Fibroblast of skin of left quadriceps (primary cell): ENCODE measurements at regions not wholly inside any gene's neighbourhood (a gene's known extent, or its start where the extent isn't known, plus 50 kb on each side); places are given as distances from the start of the nearest gene placed in this dataset.
"Not testable (repeated sequence)": the region's sequence is repeated elsewhere in the genome, so short reads cannot be mapped to it uniquely, and the experiment has no call there.

Experiments used
- DNase-seq, 2 experiments: peaks; one replicate each; pipeline ENCODE4 v3.0.0-alpha.2; 2013; ENCODE audit warnings: low read depth in 2 of 2

DNA sequence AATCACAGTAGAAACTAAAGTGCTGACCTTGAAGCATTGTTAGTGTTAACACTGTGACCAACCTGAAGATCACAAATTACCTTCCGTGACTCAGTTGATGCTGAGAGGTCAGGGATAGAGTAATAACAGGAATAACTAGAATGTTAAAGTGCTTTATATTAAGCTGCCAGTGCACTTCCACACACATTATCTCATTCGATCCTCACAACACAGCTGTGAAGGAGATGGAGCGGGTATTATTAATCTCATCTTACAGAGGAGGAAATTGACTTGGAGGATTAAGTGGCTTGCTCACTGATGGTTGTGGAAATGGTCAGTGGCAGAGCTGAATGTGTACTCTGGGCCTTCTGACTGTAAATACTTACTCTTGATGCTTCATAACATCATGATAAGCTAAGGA lies 252.5 kb upstream of the DMRT1 start:
- DNase-seq = no peak

GRCh38 chr9:589723-590122 lies 251.8 kb upstream of the DMRT1 start:
- peak; percentile 31 to 34 for DNase-seq

GRCh38 chr9:591292-591691 lies 250.2 kb upstream of the DMRT1 start:
- DNase-seq = no peak

DNA sequence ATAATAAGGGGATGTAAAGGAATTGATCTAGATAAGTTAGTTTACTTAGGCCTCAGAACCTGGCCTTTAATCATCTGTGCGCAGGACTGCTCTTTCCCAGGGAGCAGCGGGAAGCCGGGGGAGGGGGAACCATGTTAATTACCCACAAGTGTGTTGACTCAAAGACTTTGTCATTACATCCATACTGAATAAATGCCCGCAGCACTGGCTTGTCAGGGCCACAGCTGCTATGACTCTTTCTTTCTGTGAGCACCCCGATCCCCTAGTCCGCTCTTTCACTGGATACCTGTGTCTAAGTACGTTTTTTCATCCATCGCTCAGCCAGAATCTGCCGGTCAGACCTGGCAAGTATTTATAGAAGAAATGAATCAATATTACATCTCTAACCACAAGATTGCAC lies 249.3 kb upstream of the DMRT1 start:
- DNase-seq = no peak

DNA sequence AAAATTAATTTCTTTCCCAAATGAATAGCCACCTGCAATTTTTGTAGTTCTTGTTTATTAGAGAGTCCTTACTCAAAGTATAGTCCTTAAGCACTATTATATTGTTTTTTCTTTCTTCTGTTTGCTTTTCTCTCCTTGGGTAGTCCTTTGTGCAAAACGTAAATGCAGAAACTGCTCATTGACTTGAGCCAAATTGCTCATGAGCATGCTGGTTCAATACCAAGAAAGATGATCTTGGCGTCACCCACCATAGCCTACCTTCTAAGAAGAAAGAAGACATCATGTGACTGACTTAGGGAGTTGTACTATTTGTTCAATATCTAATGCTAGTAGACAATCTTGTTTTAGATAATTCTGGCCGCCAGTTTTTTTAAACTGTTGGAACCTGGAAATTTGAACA lies 248.8 kb upstream of the DMRT1 start:
- DNase-seq = no peak

DNA sequence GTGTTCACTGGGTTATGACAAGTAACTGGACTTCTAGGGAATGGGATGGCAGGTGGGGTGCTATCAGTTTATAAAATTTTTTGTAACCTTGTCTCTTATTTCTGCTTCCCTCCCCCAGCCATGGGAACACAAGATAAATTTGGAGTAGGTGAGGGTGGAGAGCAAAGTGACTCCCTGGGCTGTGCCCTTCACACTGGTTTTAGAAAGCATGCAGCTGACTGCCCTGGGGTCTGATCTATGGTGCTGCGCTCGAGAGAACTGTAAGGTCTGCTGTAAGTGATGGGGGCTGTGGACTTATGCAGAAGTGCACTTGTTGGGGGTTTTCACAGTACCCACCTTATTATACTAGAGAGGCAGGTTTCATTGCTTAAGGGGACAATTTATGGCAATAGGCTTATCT lies 247.7 kb upstream of the DMRT1 start:
- DNase-seq = no peak

- no peak for DNase-seq
Measured at GRCh38 chr9:596703-597102, 244.8 kb upstream of the DMRT1 start.

DNA sequence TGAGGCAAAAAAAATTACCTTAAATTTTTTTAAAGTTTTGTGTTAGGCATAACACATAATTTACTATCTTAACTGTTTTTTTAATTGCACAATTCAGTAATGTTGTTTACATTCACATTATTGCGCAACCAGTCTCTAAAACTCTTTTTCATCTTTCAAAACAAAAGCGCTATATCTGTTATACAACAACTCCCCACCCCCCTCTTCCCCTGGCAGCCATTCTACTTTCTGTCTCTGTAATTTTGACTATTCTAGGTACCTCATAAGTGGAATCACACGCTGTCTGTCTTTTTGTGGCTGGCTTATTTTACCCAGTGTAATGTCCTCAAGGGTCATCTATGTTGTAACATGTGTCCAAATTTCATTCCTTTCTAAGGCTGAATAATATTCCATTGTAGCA lies 241.5 kb upstream of the DMRT1 start:
- no peak for DNase-seq

DNA sequence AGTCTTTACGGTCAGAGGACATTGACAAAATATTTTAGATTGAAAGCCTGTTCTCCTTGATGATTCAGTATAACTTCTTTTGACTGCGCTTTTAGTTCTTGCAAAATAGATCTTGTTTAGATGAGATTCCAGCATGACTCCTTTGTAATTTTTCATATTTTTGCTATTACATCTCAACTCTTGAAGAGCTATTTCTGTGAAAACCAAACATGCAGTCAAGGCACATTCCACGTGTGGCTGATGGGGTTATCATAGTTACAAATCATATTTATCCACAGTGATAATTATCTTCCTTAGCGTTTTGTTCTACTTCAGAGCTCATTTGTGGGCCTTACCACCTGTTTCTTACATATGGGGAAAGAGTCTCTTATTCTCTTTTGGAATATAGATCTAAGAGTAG lies 238.8 kb upstream of the DMRT1 start:
- DNase-seq = no peak

GRCh38 chr9:603126-603525 lies 238.4 kb upstream of the DMRT1 start:
- no peak for DNase-seq

DNA sequence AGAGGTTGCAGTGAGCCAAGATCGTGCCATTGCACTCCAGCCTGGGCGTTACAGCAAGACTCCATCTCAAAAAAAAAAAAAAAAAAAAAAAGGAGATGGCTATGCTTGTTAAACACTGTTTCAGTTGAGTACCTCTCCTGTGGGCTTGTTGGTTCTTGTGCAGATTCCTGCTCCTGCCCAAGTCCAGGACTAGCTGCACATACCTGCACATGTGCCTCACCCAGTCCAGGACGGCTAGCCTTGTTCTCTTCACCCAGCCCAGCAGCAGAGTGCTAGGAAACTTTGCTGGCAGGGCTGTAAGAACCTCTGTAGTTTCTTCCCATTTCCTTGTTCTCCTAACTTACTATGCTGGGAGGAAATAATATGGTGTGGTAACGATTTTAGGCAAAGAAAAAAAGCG lies 234.1 kb upstream of the DMRT1 start:
- DNase-seq = no peak

GRCh38 chr9:613771-614347 lies 227.6 kb upstream of the DMRT1 start:
- DNase-seq = peak; percentile 72 to 77

GRCh38 chr9:614431-614830 lies 227.1 kb upstream of the DMRT1 start:
- DNase-seq = no peak

DNA sequence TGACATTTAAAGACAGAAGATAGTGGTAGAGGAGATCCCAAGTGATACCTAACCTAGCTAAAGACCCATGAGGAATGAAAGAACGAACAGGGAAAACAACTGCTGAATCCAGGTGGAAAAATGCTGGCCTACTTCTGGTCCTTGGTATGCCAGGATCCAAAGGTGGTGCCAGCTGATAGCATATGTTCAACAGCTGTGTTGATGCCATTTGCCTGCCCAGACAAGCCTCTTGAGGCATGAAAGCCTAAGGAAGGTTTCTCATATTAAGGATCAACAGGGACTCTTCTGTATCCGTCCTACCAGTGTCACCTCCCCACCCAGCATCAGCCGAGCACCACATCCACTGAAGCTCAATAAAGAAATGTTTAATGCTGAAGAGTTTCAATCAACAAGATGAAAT lies 225.7 kb upstream of the DMRT1 start:
- DNase-seq = no peak

DNA sequence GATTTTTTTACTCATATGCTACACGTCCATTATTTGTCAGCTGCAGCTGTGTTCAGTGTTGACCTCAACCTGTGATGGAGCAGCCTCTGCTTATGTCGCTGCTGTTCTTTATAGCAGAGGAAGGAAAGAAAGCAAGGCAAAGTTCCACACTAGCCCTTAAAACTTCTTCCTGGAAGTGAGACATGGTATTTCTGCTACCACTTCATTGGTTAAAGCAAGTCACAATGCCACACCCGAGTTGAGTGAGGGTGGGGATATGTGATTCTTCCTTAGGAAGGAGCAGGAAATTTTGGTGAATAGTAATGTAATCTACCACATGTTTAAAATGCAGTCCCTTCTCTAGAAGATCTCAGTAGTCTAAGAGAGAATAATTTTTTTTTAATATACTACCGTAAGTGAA lies 224.8 kb upstream of the DMRT1 start:
- no peak for DNase-seq

DNA sequence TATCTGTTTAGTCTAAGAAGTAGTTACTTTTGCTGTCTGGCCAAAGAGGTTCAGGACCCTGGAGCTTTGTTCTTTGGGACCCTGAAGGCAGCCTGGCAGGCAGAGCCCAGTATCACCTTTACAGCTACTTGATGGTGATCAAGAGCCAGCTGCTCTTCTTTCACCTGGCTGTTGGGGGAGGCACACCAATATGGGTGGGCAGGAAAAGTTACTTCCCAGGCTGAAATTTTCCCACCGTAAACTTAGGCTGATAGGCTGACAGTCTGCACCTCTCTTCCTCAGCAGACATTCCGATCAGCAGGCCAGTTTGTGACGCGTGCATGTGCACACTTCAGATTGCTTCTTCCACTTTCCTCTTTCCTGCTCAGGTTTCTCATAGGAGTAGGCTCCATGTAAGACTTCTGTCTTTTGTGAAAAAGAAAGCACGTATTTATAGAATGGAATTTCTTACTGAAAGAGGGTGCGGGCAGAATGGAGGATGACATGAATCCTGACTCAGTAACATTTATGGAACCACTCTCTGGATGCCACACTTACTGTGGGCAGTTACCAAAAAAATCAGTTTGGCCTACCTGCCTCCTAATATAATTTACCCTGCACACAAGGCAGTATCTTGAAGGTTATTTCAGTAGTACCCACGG lies 223.9 kb upstream of the DMRT1 start:
- DNase-seq = no peak

DNA sequence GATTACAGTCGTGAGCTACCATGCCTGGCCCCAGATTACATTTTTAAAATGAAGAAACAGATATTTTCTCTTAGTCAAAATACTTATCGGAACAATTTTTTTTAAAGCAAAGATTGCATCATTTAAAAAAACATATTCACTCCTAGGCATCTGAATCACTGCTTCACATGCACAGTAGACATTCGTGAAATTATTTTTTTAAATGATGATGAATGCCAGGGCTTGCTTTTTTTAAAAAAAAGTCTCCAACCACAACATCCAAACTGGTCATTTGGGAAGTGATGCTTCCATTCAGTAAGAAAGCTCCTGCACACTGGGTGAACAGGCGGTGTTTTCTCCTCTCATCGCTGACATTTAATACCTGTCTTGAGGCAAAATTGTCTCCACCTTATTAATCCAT lies 223.0 kb upstream of the DMRT1 start:
- peak in 1 of 2 experiments; percentile 18 for DNase-seq

DNA sequence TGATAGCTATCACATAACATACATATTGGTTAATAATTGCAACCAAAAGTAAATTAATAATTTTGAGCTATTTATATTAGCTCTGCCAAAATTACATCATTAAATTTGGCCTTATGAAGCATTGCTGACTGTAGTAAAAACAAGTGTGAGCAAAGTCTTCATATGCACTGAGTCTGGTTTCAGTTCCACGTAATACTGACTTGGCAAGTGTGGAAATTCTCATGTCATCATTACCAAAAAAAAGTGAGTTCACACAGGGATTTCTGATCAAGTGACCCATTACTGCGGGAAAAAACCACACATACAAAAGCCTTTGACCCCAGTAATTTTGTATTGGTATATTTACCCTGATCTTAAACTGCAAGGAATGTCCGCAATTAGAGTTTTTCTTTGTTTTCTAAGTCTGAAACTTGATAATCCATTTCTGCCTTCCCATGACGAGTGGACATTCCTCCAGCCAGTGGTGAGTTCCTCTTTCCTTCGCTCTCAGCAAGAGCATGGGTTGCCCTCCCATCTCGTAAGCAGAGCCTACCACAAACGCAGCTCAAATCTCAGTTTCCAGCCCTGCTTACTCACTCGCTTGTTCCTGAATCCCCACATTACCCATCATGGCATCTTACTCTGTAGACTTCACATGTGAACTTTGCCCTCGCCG lies 220.2 kb upstream of the DMRT1 start:
- no peak for DNase-seq

GRCh38 chr9:624935-625500 lies 216.5 kb upstream of the DMRT1 start:
- DNase-seq = no peak

- DNase-seq = no peak
Measured at GRCh38 chr9:625613-626012, 215.9 kb upstream of the DMRT1 start.

DNA sequence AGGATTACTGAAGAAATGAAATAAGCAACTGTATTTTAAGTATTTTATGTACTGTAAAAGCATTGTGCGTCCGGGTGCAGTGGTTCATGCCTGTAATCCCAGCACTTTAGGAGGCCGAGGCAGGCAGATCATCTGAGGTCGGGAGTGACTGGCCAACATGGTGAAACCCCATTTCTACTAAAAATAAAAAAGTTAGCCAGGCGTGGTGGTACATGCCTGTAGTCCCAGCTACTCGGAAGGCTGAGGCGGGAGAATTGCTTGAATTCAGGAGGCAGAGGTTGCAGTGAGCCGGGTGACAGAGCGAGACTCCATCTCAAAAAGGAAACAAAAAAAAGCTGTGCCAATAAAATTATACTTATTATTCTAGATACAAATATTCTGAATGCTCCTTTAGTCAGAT lies 215.4 kb upstream of the DMRT1 start:
- DNase-seq = not testable (repeated sequence)

- no peak for DNase-seq
Measured at GRCh38 chr9:626596-626995, 214.9 kb upstream of the DMRT1 start.

GRCh38 chr9:627336-627970 lies 214.0 kb upstream of the DMRT1 start:
- no peak for DNase-seq
